Ishikawa (cell line): ENCODE measurements at regions not wholly inside any gene's neighbourhood (a gene's known extent, or its start where the extent isn't known, plus 50 kb on each side); places are given as distances from the start of the nearest gene placed in this dataset.

Experiments
- MAX ChIP-seq: IDR thresholded peaks from 2 replicates; pipeline ENCODE4 v1.6.1; 2012
- YY1 ChIP-seq: IDR thresholded peaks from 2 replicates; pipeline ENCODE4 v1.6.1; 2012; ENCODE audit warnings: low read depth

DNA sequence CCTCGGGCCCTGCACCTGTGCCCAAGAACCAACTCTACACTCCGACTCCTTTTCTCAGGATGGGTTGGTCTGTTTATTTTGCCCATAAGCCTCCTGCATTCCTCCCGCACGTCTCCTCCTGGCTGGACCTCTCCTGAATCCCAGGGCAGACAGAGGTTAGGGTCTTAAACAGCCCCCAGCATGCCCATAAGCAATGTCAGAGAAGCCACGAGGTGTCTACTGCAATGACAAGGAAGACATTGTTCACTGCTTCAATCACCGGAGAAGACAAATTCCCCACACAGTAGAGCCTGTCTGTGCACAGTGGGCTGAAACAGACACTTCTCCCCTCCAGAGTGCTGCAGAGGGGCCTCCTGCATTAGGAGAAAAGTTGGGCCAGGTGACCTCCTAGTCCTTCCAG is 230.6 kb upstream of the RPL38 start:
- TF ChIP-seq YY1 (no peak), MAX (no peak)
